Kidney capillary endothelial cell (primary cell): ENCODE measurements at regions not wholly inside any gene's neighbourhood (a gene's known extent, or its start where the extent isn't known, plus 50 kb on each side); places are given as distances from the start of the nearest gene placed in this dataset.
"Not testable (repeated sequence)": the region's sequence is repeated elsewhere in the genome, so short reads cannot be mapped to it uniquely, and the experiment has no call there.

Experiments
- DNase-seq: peaks from one replicate; pipeline ENCODE4 v3.0.0-alpha.2; 2018; ENCODE audit warnings: low spot score

DNA sequence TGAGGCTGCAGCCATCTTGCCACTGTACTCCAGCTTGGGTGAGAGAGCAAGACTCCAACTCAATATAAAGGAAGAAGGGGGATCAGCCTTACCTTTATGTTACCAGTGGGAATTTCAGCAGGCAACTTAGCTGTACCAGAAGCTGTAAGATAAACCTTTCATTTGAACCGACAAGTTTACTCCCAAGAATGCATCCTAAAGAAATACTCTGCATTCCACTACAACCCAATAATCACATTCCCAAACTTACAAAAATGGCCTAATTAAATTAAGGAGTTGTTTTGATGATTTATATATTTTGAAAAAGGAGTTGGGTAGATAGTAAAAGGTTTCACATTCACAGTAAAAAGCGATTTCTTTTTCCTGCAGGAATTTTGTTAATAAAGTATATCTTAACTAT lies 241.4 kb downstream of the TTC8 start:
- DNase-seq: no peak

GRCh38 chr14:89067293-89067972 lies 243.0 kb downstream of the TTC8 start:
- DNase-seq: no peak

- DNase-seq: no peak
Observed at GRCh38 chr14:89078021-89078795, 253.8 kb downstream of the TTC8 start.

GRCh38 chr14:89085231-89085731 lies 260.8 kb downstream of the TTC8 start:
- DNase-seq: no peak

GRCh38 chr14:89085737-89086382 lies 261.4 kb downstream of the TTC8 start:
- no peak for DNase-seq

DNA sequence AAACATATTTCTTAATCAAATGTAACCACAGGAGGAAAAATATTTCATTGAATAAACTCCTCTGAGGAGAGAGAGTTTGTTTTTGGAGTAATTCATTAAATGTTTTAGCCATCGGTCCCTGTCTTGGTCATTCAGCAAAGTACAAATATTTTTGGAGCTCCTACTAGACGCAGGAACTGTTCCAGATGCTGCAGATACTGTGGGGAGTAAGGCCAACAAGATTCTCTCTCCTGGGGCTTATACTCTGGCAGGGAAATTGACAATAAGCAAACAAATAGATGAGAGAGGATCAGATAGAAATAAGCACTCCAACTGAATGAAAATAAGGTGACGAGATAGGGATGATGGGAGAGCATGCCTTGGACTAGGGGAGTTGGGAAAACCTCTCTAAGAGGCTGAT lies 264.1 kb downstream of the TTC8 start:
- no peak for DNase-seq

- no peak for DNase-seq
Observed at GRCh38 chr14:89089330-89089729, 264.9 kb downstream of the TTC8 start.

DNA sequence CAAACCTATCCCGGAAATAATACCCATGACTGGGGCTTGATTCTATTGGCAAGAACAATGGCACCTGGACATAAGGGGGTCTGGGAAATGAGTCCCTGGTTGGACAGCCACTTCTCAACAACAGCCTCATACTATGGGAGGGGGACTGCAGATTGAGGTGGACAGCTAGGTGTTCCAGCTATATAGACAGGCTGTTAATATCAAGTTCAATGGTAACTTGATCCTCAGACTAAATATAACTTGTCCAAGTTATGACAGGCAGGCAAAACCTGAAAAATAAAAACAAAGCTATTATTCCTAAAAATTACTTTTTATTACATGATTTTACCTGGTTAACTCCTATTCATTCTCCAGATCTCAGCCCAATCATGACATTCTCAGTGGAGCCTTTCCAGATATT lies 267.3 kb downstream of the TTC8 start:
- no peak for DNase-seq

GRCh38 chr14:89093083-89093730 lies 268.8 kb downstream of the TTC8 start:
- DNase-seq: no peak

DNA sequence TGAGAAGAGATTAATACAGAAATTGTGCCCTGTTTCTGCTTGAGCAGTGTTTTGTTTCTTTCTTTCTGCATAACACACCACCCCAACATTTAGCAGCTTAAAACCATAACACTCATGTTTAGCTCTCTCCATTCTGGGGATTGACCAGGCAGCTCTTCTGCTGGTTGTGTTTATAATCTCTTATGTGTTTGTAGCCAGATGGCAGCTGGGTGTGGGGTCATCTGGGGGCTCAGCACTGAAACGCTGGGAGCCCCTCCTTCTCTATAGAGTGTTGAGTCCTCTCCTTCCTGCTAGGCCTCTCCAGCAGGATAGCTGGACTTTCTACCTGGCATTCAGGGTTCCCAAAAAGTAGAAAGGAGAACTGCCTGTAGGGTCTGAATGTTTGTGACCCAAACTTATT lies 270.6 kb downstream of the TTC8 start:
- DNase-seq: no peak

DNA sequence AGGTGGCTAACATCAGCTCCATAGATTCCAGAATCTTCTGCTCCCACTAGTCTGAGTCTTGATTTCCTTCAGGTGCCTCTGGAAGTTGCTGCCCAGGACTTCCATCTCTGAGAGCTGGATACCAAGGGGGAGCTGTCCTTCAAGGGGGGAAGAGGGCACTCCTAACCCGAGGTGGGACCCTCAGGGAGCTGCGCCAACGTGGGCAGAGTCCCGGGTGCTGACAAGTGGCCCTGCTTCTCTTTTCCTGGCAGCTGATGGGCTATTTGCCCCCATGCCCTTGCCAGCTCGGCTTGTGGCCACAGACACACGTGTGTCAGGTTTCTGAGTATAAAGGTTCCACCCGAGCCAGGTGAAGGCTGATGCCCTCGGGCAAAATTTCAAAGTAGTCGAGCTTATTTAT lies 272.5 kb downstream of the TTC8 start:
- DNase-seq: no peak

DNA sequence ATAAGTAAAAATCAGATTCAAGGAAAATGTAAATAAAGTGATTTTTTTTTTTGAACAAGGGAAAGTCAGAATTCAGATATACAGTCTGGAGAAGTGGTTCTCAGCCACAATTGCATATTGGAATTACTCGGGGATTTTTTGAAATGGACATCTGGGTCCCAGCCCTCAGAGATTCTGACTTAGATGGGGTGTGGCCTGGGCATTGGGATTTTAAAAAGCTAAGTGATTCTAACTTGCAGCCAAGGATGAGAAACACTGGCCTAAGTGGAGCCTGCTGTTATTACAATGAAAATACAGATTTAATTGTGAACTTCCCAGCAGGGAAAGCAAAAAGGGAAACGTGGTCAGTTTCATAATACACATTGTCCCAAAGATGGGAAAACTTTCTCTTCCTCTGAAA lies 273.8 kb downstream of the TTC8 start:
- DNase-seq: no peak

GRCh38 chr14:89104171-89104817 lies 279.8 kb downstream of the TTC8 start:
- DNase-seq: not testable (repeated sequence)

DNA sequence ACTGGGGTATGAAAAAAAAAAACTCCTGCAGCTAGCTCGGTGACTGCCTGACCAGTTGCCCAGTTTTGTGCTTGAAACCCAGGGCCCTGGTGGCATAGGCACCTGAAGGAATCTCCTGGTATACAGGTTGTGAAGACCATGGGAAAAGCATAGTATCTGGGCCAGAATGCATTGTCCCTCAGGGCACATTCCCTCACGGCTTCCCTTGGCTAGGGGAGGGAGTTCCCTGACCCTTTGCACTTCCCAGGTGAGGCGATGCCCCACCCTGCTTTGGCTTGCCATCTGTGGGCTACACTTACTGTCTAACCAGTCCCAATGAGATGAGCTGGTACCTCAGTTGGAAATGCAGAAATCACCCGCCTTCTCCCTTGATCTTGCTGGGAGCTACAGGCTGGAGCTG lies 280.4 kb downstream of the TTC8 start:
- DNase-seq: not testable (repeated sequence)
